GM12878 (cell line): ENCODE measurements at regions not wholly inside any gene's neighbourhood (a gene's known extent, or its start where the extent isn't known, plus 50 kb on each side); places are given as distances from the start of the nearest gene placed in this dataset.

Experiments
- ATAC-seq: fragments of 200-7000 bp; cut with Tn5 transposase; 3 replicates; pipeline ENCODE4 v1.9.1; 2020; ENCODE audit warnings: mild to moderate bottlenecking, moderate library complexity
- BruUV-seq: library from RNA; stranded (reverse); fragments of 400-500 nt; replicated peaks from 2 replicates; lab custom pipeline; 2021; lab: Mats Ljungman, UMichigan
- CTCF ChIA-PET: fragments of 300-600 bp; sonication (Branson Sonifier 250); formaldehyde crosslinking; extraction: SDS; loops from one replicate; lab custom pipeline; 2021; ENCODE audit warnings: inconsistent platforms; lab: Yijun Ruan, JAX
- POLR2A ChIA-PET: fragments of 350-600 bp; formaldehyde crosslinking; extraction: SDS; loops from one replicate; lab custom pipeline; 2021; ENCODE audit warnings: inconsistent platforms; lab: Charles Lee
- RAD21 ChIA-PET: fragments of 300-600 bp; sonication (Branson Sonifier 250); formaldehyde crosslinking; loops from one replicate; lab custom pipeline; 2023; ENCODE audit warnings: antibody characterized with exemption; ENCODE audit not compliant: unreplicated experiment; lab: Charles Lee
- SMC1A ChIA-PET: fragments of 300-600 bp; sonication (Branson Sonifier 250); formaldehyde crosslinking; loops from one replicate; lab custom pipeline; 2023; ENCODE audit not compliant: unreplicated experiment, uncharacterized antibody; lab: Charles Lee
- DNase-seq: peaks from one replicate; pipeline ENCODE4 v3.0.0-alpha.2; 2011; ENCODE audit warnings: low read depth, low spot score
- FAIRE-seq: peaks from 3 replicates; lab custom pipeline; 2011; peaks lifted over from hg19 to GRCh38; lab: Jason Lieb, UNC
- H2AFZ ChIP-seq: 2 replicates; pipeline ENCODE4 v1.6.0; 2011; ENCODE audit warnings: low read depth, low read length, control low read depth; ENCODE audit not compliant: control insufficient read depth
- H3K27ac ChIP-seq: 2 replicates; pipeline ENCODE4 v1.5.1; 2011; ENCODE audit warnings: control low read depth; ENCODE audit not compliant: control insufficient read depth, insufficient read depth
- H3K27me3 ChIP-seq, 2 experiments: replicated peaks in 1 of 2; 2 replicates each; pipeline versions ENCODE4 v1.6.0 to v1.6.1; 2011; ENCODE audit warnings: low read length in 1 of 2; ENCODE audit not compliant: control insufficient read depth in 2 of 2, insufficient read depth in 2 of 2
- H3K36me3 ChIP-seq, 2 experiments: 2 replicates each; pipeline ENCODE4 v1.5.1; 2011; ENCODE audit warnings: low read length in 1 of 2; ENCODE audit not compliant: control insufficient read depth in 2 of 2, insufficient read depth in 2 of 2
- H3K4me1 ChIP-seq: 2 replicates; pipeline ENCODE4 v1.6.1; 2011; ENCODE audit warnings: mild to moderate bottlenecking, low read length, moderate library complexity, mixed read lengths; ENCODE audit not compliant: control insufficient read depth, insufficient read depth
- H3K4me2 ChIP-seq: 2 replicates; pipeline ENCODE4 v1.6.0; 2011; ENCODE audit warnings: control low read depth; ENCODE audit not compliant: control insufficient read depth, insufficient read depth
- H3K4me3 ChIP-seq: fragments of 200-600 bp; sonication (generic); 2 replicates; pipeline ENCODE4 v1.5.1; 2016
- H3K79me2 ChIP-seq: 2 replicates; pipeline ENCODE4 v1.6.0; 2011; ENCODE audit warnings: low read length; ENCODE audit not compliant: control insufficient read depth, insufficient read depth
- H3K9ac ChIP-seq: 2 replicates; pipeline ENCODE4 v1.8.0; 2011; ENCODE audit warnings: low read length, control low read depth, mixed read lengths; ENCODE audit not compliant: control insufficient read depth, insufficient read depth
- H3K9me3 ChIP-seq: replicated peaks from 3 replicates; pipeline ENCODE4 v1.5.1; 2011; ENCODE audit warnings: mild to moderate bottlenecking, low read length; ENCODE audit not compliant: control insufficient read depth, insufficient read depth
- H4K20me1 ChIP-seq: 2 replicates; pipeline ENCODE4 v1.6.0; 2011; ENCODE audit not compliant: control insufficient read depth, insufficient read depth
- PAX5 ChIP-seq: IDR thresholded peaks from 2 replicates; pipeline ENCODE4 v1.6.1; 2011; ENCODE audit warnings: low read depth, low read length, borderline replicate concordance
- SREBF2 ChIP-seq: IDR thresholded peaks from 2 replicates; pipeline ENCODE4 v1.6.1; 2012; ENCODE audit warnings: mild to moderate bottlenecking, low read length
- TARDBP ChIP-seq: IDR thresholded peaks from 2 replicates; pipeline ENCODE4 v1.6.1; 2016; ENCODE audit warnings: borderline replicate concordance
- WGBS: methylation state at CpG from one replicate; pipeline ENCODE4 v1.1.6; 2016; ENCODE audit warnings: low lambda C conversion rate; ENCODE audit not compliant: insufficient replicate concordance, insufficient coverage; ENCODE audit errors: missing lambda C conversion rate; 5-methylcytosine and 5-hydroxymethylcytosine counted together
- in situ Hi-C: fragments of 300-500 bp; cut with MboI; formaldehyde crosslinking; loops from 9 replicates; pipeline ENCODE4 v1.14.3; 2018; ENCODE audit warnings: mixed read lengths
- intact Hi-C: fragments of 100-400 bp; cut with micrococcal nuclease; formaldehyde crosslinking; loops from one replicate; pipeline ENCODE4 v1.14.2; 2022; ENCODE audit not compliant: unreplicated experiment

DNA sequence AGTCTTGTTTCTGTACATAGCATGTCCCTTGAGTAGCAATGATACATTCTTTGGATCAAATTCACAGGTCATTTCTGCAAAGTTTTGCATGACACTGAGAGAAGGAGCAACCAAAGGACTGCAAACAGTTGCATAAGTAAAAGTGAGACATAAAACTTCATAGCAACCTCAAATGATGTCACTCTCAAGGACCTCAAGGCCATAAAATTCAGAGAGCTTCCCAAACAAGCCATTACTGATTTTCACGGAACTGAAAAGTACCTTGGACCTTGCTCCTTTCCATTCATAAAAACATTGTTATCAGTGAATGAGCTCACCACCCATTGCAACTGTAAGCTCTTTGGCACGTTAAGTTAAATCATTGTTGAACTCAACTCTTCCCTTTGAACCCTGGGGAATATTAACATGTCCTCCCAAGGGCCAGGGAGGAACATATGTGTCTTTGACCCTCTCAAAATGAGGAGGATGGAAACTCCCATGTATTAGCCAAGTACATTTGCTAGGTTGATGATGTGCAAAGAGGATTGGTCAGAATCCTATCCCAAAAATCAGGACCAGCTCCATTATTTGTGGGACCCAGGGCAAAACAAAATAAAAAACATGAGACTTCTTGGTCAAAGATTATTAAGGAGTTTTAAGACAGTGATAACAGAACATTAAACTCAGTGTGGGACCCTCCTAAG lies 275.0 kb upstream of the DYNLRB2 start:
- intact Hi-C loops, result no loop called here
- no TSS peak for BruUV-seq
- SMC1A ChIA-PET, result no interaction called here
- H3K9me3 ChIP-seq, result no peaks in the 10 kb centered on the region
- no peak overlapping the region for H3K9ac ChIP-seq
- H3K27ac ChIP-seq, result no peak overlapping the region
- H3K79me2 ChIP-seq, result no peaks in the 10 kb centered on the region
- TF ChIP-seq SREBF2, result no peak
- TF ChIP-seq, all 136 proteins: peak for 0
- Histone ChIP-seq H3K4me1 (no peaks in the 10 kb centered on the region), H4K20me1 (no peaks in the 10 kb centered on the region), H3K27me3 (no peaks in the 10 kb centered on the region), H3K4me3 (no peak overlapping the region), H3K4me2 (no peak overlapping the region), H3K36me3 (no peaks in the 10 kb centered on the region), H2AFZ (no peak overlapping the region)
- RAD21 ChIA-PET, result no interaction called here
- in situ Hi-C loops, result no loop called here
- POLR2A ChIA-PET, result no interaction called here
- 18% methylated on average over 2 of the region's 2 CpGs for WGBS
- ATAC-seq, result no peak
- CTCF ChIA-PET, result no interaction called here
- FAIRE-seq, result no peak
- no peak for DNase-seq

GRCh38 chr16:80263848-80264694 lies 276.7 kb upstream of the DYNLRB2 start:
- no peak overlapping the region for H2AFZ ChIP-seq
- no peaks in the 10 kb centered on the region for H3K79me2 ChIP-seq
- FAIRE-seq, result no peak
- no peak overlapping the region for H3K4me2 ChIP-seq
- in situ Hi-C loops, result no loop called here
- H3K4me3 ChIP-seq, result no peak overlapping the region
- DNase-seq, result no peak
- ChIA-PET RAD21 (no interaction called here), SMC1A (interaction anchor here (0.6 to 1.4 kb wide), 2 partner anchors 9 to 178 kb away, joined by 3 to 5 read pairs; no protein-coding TSS in a partner anchor), POLR2A (no interaction called here), CTCF (no interaction called here)
- H3K27me3 ChIP-seq, result no peaks in the 10 kb centered on the region
- H3K9ac ChIP-seq, result no peak overlapping the region
- no peaks in the 10 kb centered on the region for H3K9me3 ChIP-seq
- intact Hi-C loops, result no loop called here
- no peak overlapping the region for H3K27ac ChIP-seq
- H3K36me3 ChIP-seq, result no peaks in the 10 kb centered on the region
- no peaks in the 10 kb centered on the region for H4K20me1 ChIP-seq
- no TSS peak for BruUV-seq
- WGBS, result 26% methylated on average over 6 of the region's 6 CpGs
- ATAC-seq, result no peak
- TF ChIP-seq TARDBP (no peak), PAX5 (no peak)
- H3K4me1 ChIP-seq, result no peaks in the 10 kb centered on the region
